H9 (cell line): ENCODE measurements at regions not wholly inside any gene's neighbourhood (a gene's known extent, or its start where the extent isn't known, plus 50 kb on each side); places are given as distances from the start of the nearest gene placed in this dataset.

Experiments used
- DNase-seq: peaks from one replicate; pipeline ENCODE4 v3.0.0-alpha.2; 2017
- H2AFZ ChIP-seq: one replicate; pipeline ENCODE4 v1.6.1; 2013; ENCODE audit warnings: mild to moderate bottlenecking, low read length, control low read depth, moderate library complexity
- H2AK5ac ChIP-seq: 2 replicates; pipeline ENCODE4 v1.6.1; 2013; ENCODE audit warnings: low read length, control low read depth, mixed read lengths; ENCODE audit not compliant: insufficient read length
- H2BK120ac ChIP-seq: one replicate; pipeline ENCODE4 v1.6.1; 2013; ENCODE audit warnings: low read depth, mild to moderate bottlenecking, low read length, control low read depth, inconsistent platforms; ENCODE audit not compliant: poor library complexity, severe bottlenecking
- H2BK12ac ChIP-seq: 2 replicates; pipeline ENCODE4 v1.6.1; 2013; ENCODE audit warnings: low read length, control low read depth, mixed read lengths, low read depth; ENCODE audit not compliant: insufficient read length
- H2BK15ac ChIP-seq: 2 replicates; pipeline ENCODE4 v1.6.1; 2013; ENCODE audit warnings: low read depth, low read length, control low read depth
- H2BK20ac ChIP-seq: one replicate; pipeline ENCODE4 v1.6.1; 2013; ENCODE audit warnings: low read depth, mild to moderate bottlenecking, low read length, control low read depth, inconsistent platforms; ENCODE audit not compliant: poor library complexity, severe bottlenecking
- H2BK5ac ChIP-seq: 2 replicates; pipeline ENCODE4 v1.6.1; 2013; ENCODE audit warnings: low read length, control low read depth, mixed read lengths; ENCODE audit not compliant: insufficient read length
- H3K14ac ChIP-seq: 2 replicates; pipeline ENCODE4 v1.6.1; 2013; ENCODE audit warnings: low read length, control low read depth; ENCODE audit not compliant: insufficient read depth
- H3K18ac ChIP-seq: 2 replicates; pipeline ENCODE4 v1.6.1; 2013; ENCODE audit warnings: low read depth, mild to moderate bottlenecking, mixed read lengths, low read length, control low read depth; ENCODE audit not compliant: insufficient read length
- H3K23ac ChIP-seq: 2 replicates; pipeline ENCODE4 v1.6.1; 2013; ENCODE audit warnings: low read length, control low read depth, mixed read lengths, low read depth; ENCODE audit not compliant: insufficient read length
- H3K23me2 ChIP-seq: 2 replicates; pipeline ENCODE4 v1.6.1; 2013; ENCODE audit warnings: low read depth, mild to moderate bottlenecking, mixed read lengths, low read length, control low read depth; ENCODE audit not compliant: insufficient read length, poor library complexity, severe bottlenecking
- H3K27ac ChIP-seq: 2 replicates; pipeline ENCODE4 v1.5.1; 2013; ENCODE audit warnings: low read length, control low read depth, mixed read lengths, low read depth; ENCODE audit not compliant: insufficient read length
- H3K27me3 ChIP-seq: 2 replicates; pipeline ENCODE4 v1.6.1; 2013; ENCODE audit warnings: low read length, control low read depth, inconsistent platforms; ENCODE audit not compliant: insufficient read depth
- H3K4ac ChIP-seq: 2 replicates; pipeline ENCODE4 v1.6.1; 2013; ENCODE audit warnings: low read depth, mild to moderate bottlenecking, control low read depth, inconsistent platforms, low read length, moderate library complexity
- H3K4me1 ChIP-seq: 2 replicates; pipeline ENCODE4 v1.6.1; 2013; ENCODE audit warnings: low read length, control low read depth, inconsistent platforms; ENCODE audit not compliant: insufficient read depth
- H3K4me2 ChIP-seq: 2 replicates; pipeline ENCODE4 v1.6.1; 2013; ENCODE audit warnings: low read length, control low read depth, mixed read lengths; ENCODE audit not compliant: insufficient read length, insufficient read depth
- H3K56ac ChIP-seq: 2 replicates; pipeline ENCODE4 v1.6.1; 2013; ENCODE audit warnings: low read depth, mild to moderate bottlenecking, mixed read lengths, low read length, control low read depth; ENCODE audit not compliant: insufficient read length
- H3K79me1 ChIP-seq: 2 replicates; pipeline ENCODE4 v1.6.1; 2013; ENCODE audit warnings: low read depth, mild to moderate bottlenecking, moderate library complexity, low read length, control low read depth, inconsistent platforms; ENCODE audit not compliant: insufficient read depth, poor library complexity, severe bottlenecking
- H3K79me2 ChIP-seq: 2 replicates; pipeline ENCODE4 v1.6.1; 2013; ENCODE audit warnings: low read length, control low read depth, inconsistent platforms; ENCODE audit not compliant: insufficient read depth
- H3K9ac ChIP-seq: 2 replicates; pipeline ENCODE4 v1.6.1; 2013; ENCODE audit warnings: low read length, control low read depth, mixed read lengths; ENCODE audit not compliant: insufficient read length; ENCODE audit errors: extremely low read depth
- H3K9me3 ChIP-seq: one replicate; pipeline ENCODE4 v1.6.1; 2013; ENCODE audit warnings: low read depth, low read length, inconsistent platforms; ENCODE audit not compliant: control insufficient read depth
- H3T11ph ChIP-seq: one replicate; pipeline ENCODE4 v1.6.1; 2013; ENCODE audit warnings: mild to moderate bottlenecking, low read length, control low read depth, inconsistent platforms
- H4K20me1 ChIP-seq: one replicate; pipeline ENCODE4 v1.6.1; 2013; ENCODE audit not compliant: control insufficient read depth, insufficient read length, insufficient read depth
- H4K5ac ChIP-seq: 2 replicates; pipeline ENCODE4 v1.6.1; 2013; ENCODE audit warnings: low read depth, mild to moderate bottlenecking, mixed read lengths, low read length, control low read depth; ENCODE audit not compliant: insufficient read length
- H4K8ac ChIP-seq: replicated peaks from 2 replicates; pipeline ENCODE4 v1.6.1; 2013; ENCODE audit warnings: low read length, control low read depth, mixed read lengths, low read depth; ENCODE audit not compliant: insufficient read length
- H4K91ac ChIP-seq: 2 replicates; pipeline ENCODE4 v1.6.1; 2013; ENCODE audit warnings: low read depth, mild to moderate bottlenecking, moderate library complexity, mixed read lengths, low read length, control low read depth; ENCODE audit not compliant: insufficient read length
- H3K27ac Mint-ChIP-seq, 3 experiments: 2 replicates in 2 of 3; 3 replicates in 1 of 3; pipeline ENCODE4 v1.8.0; 2020 to 2021; ENCODE audit warnings: mixed read lengths in 3 of 3, mild to moderate bottlenecking in 1 of 3, moderate library complexity in 1 of 3
- H3K27me3 Mint-ChIP-seq: 2 replicates; pipeline ENCODE4 v1.8.0; 2021; ENCODE audit warnings: low read depth, mild to moderate bottlenecking, moderate library complexity, mixed read lengths
- H3K36me3 Mint-ChIP-seq, 3 experiments: 2 replicates in 2 of 3; 3 replicates in 1 of 3; pipeline ENCODE4 v1.8.0; 2020 to 2021; ENCODE audit warnings: low read depth in 3 of 3, mixed read lengths in 3 of 3; ENCODE audit not compliant: insufficient read depth in 1 of 3
- H3K4me1 Mint-ChIP-seq, 2 experiments: 2 replicates each; pipeline ENCODE4 v1.8.0; 2020; ENCODE audit warnings: mixed read lengths in 2 of 2
- H3K4me3 Mint-ChIP-seq, 2 experiments: 2 replicates in 1 of 2; 3 replicates in 1 of 2; pipeline ENCODE4 v1.8.0; 2020 to 2021; ENCODE audit warnings: mild to moderate bottlenecking in 2 of 2, mixed read lengths in 2 of 2, moderate library complexity in 1 of 2
- H3K9me3 Mint-ChIP-seq, 2 experiments: 2 replicates in 1 of 2; 3 replicates in 1 of 2; pipeline ENCODE4 v1.8.0; 2020; ENCODE audit warnings: mild to moderate bottlenecking in 2 of 2, mixed read lengths in 2 of 2, moderate library complexity in 1 of 2
- CTCF ChIP-seq: fragments of 200-600 bp; sonication (generic); conservative IDR thresholded peaks from 3 replicates; pipeline ENCODE4 v1.8.0; 2021; ENCODE audit warnings: antibody characterized with exemption, mild to moderate bottlenecking
- WGBS: extraction: QIAGEN DNeasy Blood & Tissue Kit; methylation state at CpG from one replicate; pipeline ENCODE4 v1.1.7; 2013; ENCODE audit warnings: missing lambda C conversion rate, low lambda C conversion rate, mixed read lengths; ENCODE audit not compliant: insufficient read length; ENCODE audit errors: extremely low coverage; 5-methylcytosine and 5-hydroxymethylcytosine counted together

DNA sequence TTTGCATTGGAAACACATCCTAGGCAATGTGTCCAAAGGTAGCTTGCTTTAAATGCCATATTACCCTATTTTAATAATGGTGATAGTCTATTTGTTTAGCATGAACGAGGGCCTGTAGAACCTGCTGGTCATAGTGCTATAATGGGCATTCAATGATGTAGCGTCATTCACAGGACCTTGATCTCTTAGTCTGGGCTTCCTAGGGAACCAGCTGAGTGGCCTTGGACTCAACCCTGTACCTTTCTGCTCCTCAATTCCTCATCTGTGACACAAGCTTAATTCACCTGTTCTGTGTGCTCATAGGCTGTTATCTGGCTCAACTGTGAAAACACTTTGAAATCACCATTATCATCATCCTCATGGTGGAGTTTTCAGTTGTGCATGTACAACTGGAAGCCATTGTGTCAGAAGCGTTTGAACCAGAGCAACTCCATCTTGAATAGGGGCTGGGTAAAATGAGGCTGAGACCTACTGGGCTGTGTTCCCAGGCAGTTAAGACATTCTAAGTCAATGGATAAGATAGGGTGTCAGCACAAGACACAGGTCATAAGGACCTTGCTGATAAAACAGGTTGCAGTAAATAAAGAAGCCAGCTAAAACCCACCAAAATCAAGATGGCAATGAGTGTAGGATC lies 346.8 kb upstream of the KLF3 start:
- Histone ChIP-seq H2BK12ac (no peak overlapping the region), H2AFZ (no peak overlapping the region), H4K91ac (no peak overlapping the region), H3K14ac (no peak overlapping the region), H3K4ac (no peak overlapping the region), H4K8ac (no peak overlapping the region), H3K4me1 (no peaks in the 10 kb centered on the region; the same call in 1 of the 2 replicates), H2BK5ac (no peak overlapping the region), H4K20me1 (no peaks in the 10 kb centered on the region), H3K9me3 (no peaks in the 10 kb centered on the region), H3K9ac (no peak overlapping the region), H3K18ac (no peak overlapping the region), H3K56ac (no peak overlapping the region), H2BK15ac (no peak overlapping the region), H3K23me2 (no peaks in the 10 kb centered on the region), H3K79me1 (no peaks in the 10 kb centered on the region), H3K79me2 (no peaks in the 10 kb centered on the region), H2BK20ac (no peak overlapping the region), H3T11ph (no peak overlapping the region), H3K27me3 (no peaks in the 10 kb centered on the region), H3K23ac (no peak overlapping the region), H3K27ac (no peak overlapping the region), H3K4me2 (no peak overlapping the region), H2BK120ac (no peak overlapping the region), H4K5ac (no peak overlapping the region), H2AK5ac (no peak overlapping the region)
- Mint-ChIP-seq H3K36me3 (no peaks in the 10 kb centered on the region), H3K27me3 (peaks cover 2% of the 10 kb centered on the region), H3K4me3 (no peak overlapping the region), H3K9me3 (no peaks in the 10 kb centered on the region; a peak in 1 of 5 replicates), H3K27ac (no peak overlapping the region), H3K4me1 (peaks cover 19 to 20% of the 10 kb centered on the region in 2 experiments)
- WGBS, result no CpG with 5 or more reads among the region's 3 CpGs
- no peak for TF ChIP-seq CTCF
- no peak for DNase-seq
